HG02870 (cell line): ENCODE measurements at regions not wholly inside any gene's neighbourhood (a gene's known extent, or its start where the extent isn't known, plus 50 kb on each side); places are given as distances from the start of the nearest gene placed in this dataset.

Experiments
- ATAC-seq: cut with Tn5 transposase; IDR thresholded peaks from one replicate; pipeline ENCODE4 v1.9.1; 2021; ENCODE audit warnings: mild to moderate bottlenecking, moderate library complexity; ENCODE audit not compliant: unreplicated experiment

GRCh38 chr5:98608052-98608451, 165.4 kb upstream of the RGMB start:
- ATAC-seq, result no peak

GRCh38 chr5:98614341-98614740, 159.1 kb upstream of the RGMB start:
- no peak for ATAC-seq

GRCh38 chr5:98621821-98622220, 151.6 kb upstream of the RGMB start:
- ATAC-seq, result no peak

- no peak for ATAC-seq
Observed at GRCh38 chr5:98624145-98624880, 149.2 kb upstream of the RGMB start.

- no peak for ATAC-seq
Observed at GRCh38 chr5:98627121-98627520, 146.3 kb upstream of the RGMB start.

GRCh38 chr5:98630621-98631020, 142.8 kb upstream of the RGMB start:
- no peak for ATAC-seq

GRCh38 chr5:98631311-98632054, 142.0 kb upstream of the RGMB start:
- no peak for ATAC-seq

GRCh38 chr5:98635656-98636055, 137.8 kb upstream of the RGMB start:
- ATAC-seq, result no peak

GRCh38 chr5:98637116-98637515, 136.3 kb upstream of the RGMB start:
- ATAC-seq, result no peak

- no peak for ATAC-seq
Observed at GRCh38 chr5:98637557-98637956, 135.9 kb upstream of the RGMB start.

GRCh38 chr5:98638111-98638510, 135.4 kb upstream of the RGMB start:
- ATAC-seq, result no peak

- no peak for ATAC-seq
Observed at GRCh38 chr5:98638701-98639100, 134.8 kb upstream of the RGMB start.

GRCh38 chr5:98639274-98639673, 134.2 kb upstream of the RGMB start:
- no peak for ATAC-seq

- ATAC-seq, result no peak
Observed at GRCh38 chr5:98641671-98642070, 131.8 kb upstream of the RGMB start.

- ATAC-seq, result no peak
Observed at GRCh38 chr5:98643569-98643968, 129.9 kb upstream of the RGMB start.

GRCh38 chr5:98651715-98652114, 121.7 kb upstream of the RGMB start:
- no peak for ATAC-seq

GRCh38 chr5:98656125-98656795, 117.2 kb upstream of the RGMB start:
- no peak for ATAC-seq

- no peak for ATAC-seq
Observed at GRCh38 chr5:98656796-98657195, 116.7 kb upstream of the RGMB start.

- ATAC-seq, result no peak
Observed at GRCh38 chr5:98657559-98657958, 115.9 kb upstream of the RGMB start.

GRCh38 chr5:98663521-98663920, 109.9 kb upstream of the RGMB start:
- ATAC-seq, result no peak

- no peak for ATAC-seq
Observed at GRCh38 chr5:98664736-98665135, 108.7 kb upstream of the RGMB start.

GRCh38 chr5:98679963-98680362, 93.5 kb upstream of the RGMB start:
- ATAC-seq, result no peak
